ENCODE measurements at regions not wholly inside any gene's neighbourhood (a gene's known extent, or its start where the extent isn't known, plus 50 kb on each side); places are given as distances from the start of the nearest gene placed in this dataset.

DNA sequence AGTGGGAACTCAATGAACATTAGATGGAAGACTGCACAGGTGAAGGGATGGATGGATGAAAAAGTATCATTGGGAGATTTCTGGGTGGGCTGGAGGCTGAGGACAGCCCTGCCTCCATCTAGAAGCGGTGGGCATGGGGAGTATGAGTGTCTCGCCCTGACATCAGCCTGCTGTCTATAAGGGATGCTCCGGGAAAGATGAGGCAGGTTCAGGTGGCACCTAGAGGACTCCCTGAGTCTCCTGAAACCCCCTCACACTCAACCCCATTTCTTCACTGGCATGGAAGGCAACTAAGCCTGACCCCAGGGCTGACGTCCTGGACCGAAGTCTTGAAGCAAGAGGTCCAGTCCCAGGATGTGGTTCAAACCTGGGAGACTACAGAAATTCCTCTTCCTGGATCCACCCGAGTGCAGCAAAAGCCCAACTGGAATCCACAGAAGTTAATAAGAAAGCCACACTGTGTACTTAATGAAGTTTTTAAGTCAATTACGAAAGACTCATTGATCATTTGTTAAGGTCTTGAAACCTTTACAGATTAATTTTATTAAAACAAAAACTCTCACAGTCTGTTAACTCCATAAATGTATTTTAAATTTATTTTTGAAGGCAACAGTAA, 238.8 kb downstream of the EMX2 start:
- H3K27ac ChIP-seq, result no peak overlapping the region
- H3K36me3 ChIP-seq, result no peaks in the 10 kb centered on the region
- DNase-seq (ENCODE audit: low spot score), result no peak
- H3K9me3 ChIP-seq, result no peaks in the 10 kb centered on the region
- TF ChIP-seq, protein P1, sequence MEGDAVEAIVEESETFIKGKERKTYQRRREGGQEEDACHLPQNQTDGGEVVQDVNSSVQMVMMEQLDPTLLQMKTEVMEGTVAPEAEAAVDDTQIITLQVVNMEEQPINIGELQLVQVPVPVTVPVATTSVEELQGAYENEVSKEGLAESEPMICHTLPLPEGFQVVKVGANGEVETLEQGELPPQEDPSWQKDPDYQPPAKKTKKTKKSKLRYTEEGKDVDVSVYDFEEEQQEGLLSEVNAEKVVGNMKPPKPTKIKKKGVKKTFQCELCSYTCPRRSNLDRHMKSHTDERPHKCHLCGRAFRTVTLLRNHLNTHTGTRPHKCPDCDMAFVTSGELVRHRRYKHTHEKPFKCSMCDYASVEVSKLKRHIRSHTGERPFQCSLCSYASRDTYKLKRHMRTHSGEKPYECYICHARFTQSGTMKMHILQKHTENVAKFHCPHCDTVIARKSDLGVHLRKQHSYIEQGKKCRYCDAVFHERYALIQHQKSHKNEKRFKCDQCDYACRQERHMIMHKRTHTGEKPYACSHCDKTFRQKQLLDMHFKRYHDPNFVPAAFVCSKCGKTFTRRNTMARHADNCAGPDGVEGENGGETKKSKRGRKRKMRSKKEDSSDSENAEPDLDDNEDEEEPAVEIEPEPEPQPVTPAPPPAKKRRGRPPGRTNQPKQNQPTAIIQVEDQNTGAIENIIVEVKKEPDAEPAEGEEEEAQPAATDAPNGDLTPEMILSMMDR (IDR thresholded peaks at IDR 0.05), result no peak
- no peaks in the 10 kb centered on the region for H3K4me1 ChIP-seq
- H3K4me3 ChIP-seq, result no peak overlapping the region
- H3K27me3 ChIP-seq, result no peaks in the 10 kb centered on the region

DNA sequence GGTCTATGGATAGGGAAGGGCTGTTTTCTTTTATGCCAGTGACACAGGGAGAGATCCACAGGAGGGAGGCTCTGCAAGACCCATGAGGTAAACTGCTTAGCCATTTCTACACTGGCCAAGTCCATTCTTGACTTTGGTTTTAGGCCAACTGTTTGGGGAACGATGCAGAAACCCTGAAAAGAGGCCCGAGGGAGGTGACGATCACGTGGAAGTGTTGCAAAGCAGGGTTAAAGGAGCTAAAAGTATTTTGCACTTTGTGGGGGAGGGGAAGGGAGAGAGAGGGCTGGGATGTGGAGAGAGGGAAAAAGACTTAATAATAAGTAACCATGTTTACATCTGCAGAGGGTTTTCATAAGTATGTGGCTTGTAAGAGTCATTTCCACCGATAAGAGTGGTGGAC, 239.7 kb downstream of the EMX2 start:
- TF ChIP-seq, protein P1 (IDR thresholded peaks at IDR 0.05), result no peak
- no peaks in the 10 kb centered on the region for H3K27me3 ChIP-seq

DNA sequence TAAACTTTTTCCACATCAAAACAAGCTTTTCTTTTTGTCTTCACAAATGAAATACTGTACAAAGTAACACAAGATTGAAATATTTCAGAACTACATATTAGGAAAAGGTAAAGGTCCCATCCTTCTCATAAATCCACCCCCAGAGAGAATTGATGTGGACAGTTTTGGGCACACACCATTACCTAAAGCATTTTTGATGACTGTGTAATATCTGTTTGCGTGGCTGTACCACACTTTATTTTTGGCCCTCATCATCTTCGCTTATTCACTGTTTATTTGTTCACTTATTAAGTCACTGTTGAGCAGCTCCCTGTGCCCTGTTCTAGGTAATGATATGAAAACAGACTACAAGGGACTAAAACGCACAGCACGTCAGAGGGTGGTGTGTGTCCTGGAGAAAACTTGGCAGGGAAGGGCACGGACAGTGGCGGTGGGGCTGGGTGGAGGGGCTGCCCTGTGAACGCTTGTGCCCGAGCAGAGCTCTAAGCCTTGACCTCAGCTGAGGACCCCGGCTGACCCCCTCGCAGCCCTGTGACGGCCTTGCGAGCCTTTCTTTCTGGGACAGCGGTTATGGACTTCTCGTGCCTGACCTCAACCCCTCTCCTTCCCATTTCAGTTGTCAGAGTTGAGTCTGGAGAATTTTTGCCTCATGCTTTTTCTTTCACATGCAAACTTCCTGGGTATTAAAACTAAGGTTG, 241.3 kb downstream of the EMX2 start:
- no peak for DNase-seq (ENCODE audit: low spot score)
- Histone ChIP-seq H3K4me3 (no peak overlapping the region), H3K36me3 (no peaks in the 10 kb centered on the region), H3K9me3 (no peaks in the 10 kb centered on the region), H3K27ac (no peak overlapping the region), H3K27me3 (no peaks in the 10 kb centered on the region), H3K4me1 (no peaks in the 10 kb centered on the region)
- TF ChIP-seq, protein P1 (IDR thresholded peaks at IDR 0.05), result no peak

More for the DNA sequence above, 239.7 kb downstream of the EMX2 start:
- H3K4me1 ChIP-seq, result no peaks in the 10 kb centered on the region
- DNase-seq (ENCODE audit: low spot score), result no peak
- no peaks in the 10 kb centered on the region for H3K36me3 ChIP-seq
- H3K9me3 ChIP-seq, result no peaks in the 10 kb centered on the region
- no peak overlapping the region for H3K4me3 ChIP-seq
- no peak overlapping the region for H3K27ac ChIP-seq

DNA sequence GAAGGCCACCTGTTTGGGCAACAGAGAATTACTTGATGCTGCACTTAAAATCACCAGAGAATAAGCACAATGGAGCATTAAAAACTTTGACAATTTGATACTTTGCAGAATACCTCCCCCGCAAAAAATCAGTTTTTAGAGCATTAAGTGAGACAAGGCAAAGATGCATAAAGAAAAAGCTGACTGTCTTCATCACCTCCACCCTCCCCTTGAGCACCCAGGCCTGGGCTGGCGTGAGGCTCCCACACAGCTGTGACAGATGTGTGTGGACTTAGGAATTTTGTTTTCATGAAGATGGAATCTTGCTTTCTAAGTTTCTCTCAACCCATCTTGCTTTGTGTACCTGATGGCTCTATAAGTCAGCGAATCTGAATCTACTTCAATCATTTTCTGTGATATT, 242.2 kb downstream of the EMX2 start:
- no peak for DNase-seq (ENCODE audit: low spot score)
- Histone ChIP-seq H3K27ac (no peak overlapping the region), H3K9me3 (no peaks in the 10 kb centered on the region), H3K27me3 (no peaks in the 10 kb centered on the region), H3K4me1 (no peaks in the 10 kb centered on the region), H3K36me3 (no peaks in the 10 kb centered on the region), H3K4me3 (no peak overlapping the region)
- TF ChIP-seq, protein P1 (IDR thresholded peaks at IDR 0.05), result no peak

DNA sequence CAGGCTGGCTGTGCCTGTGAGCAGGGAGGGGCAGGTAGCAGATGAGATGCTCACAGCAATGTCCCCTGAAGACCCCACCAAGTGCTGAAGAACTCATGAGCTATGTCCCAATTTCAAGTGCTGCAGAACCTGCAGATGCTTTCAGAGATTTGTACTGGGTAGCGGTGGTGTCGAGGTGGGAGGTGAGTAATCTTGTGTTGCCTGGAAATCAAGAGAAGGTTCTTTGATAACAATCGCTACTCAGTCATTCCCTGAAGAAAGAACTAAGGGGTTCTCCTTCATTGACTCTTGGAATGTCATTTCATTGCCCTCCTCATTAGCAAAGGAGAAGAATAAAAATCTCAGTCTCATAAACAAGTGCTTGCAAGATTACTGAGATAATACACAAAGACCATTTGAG, 246.4 kb downstream of the EMX2 start:
- H3K4me3 ChIP-seq, result no peak overlapping the region
- DNase-seq (ENCODE audit: low spot score), result peak; percentile 11
- no peaks in the 10 kb centered on the region for H3K27me3 ChIP-seq
- TF ChIP-seq, protein P1 (IDR thresholded peaks at IDR 0.05), result no peak
- no peak overlapping the region for H3K27ac ChIP-seq
- no peaks in the 10 kb centered on the region for H3K4me1 ChIP-seq
- H3K36me3 ChIP-seq, result no peaks in the 10 kb centered on the region
- no peaks in the 10 kb centered on the region for H3K9me3 ChIP-seq

Data from right atrium auricular region (tissue), 2 donors.